GM12878 (cell line): ENCODE measurements at regions not wholly inside any gene's neighbourhood (a gene's known extent, or its start where the extent isn't known, plus 50 kb on each side); places are given as distances from the start of the nearest gene placed in this dataset.

ENCODE experiments used
- ATAC-seq: fragments of 200-7000 bp; cut with Tn5 transposase; 3 replicates; pipeline ENCODE4 v1.9.1; 2020; ENCODE audit warnings: mild to moderate bottlenecking, moderate library complexity
- BruUV-seq: library from RNA; stranded (reverse); fragments of 400-500 nt; replicated peaks from 2 replicates; lab custom pipeline; 2021; lab: Mats Ljungman, UMichigan
- CTCF ChIA-PET: fragments of 300-600 bp; sonication (Branson Sonifier 250); formaldehyde crosslinking; extraction: SDS; loops from one replicate; lab custom pipeline; 2021; ENCODE audit warnings: inconsistent platforms; lab: Yijun Ruan, JAX
- POLR2A ChIA-PET: fragments of 350-600 bp; formaldehyde crosslinking; extraction: SDS; loops from one replicate; lab custom pipeline; 2021; ENCODE audit warnings: inconsistent platforms; lab: Charles Lee
- RAD21 ChIA-PET: fragments of 300-600 bp; sonication (Branson Sonifier 250); formaldehyde crosslinking; loops from one replicate; lab custom pipeline; 2023; ENCODE audit warnings: antibody characterized with exemption; ENCODE audit not compliant: unreplicated experiment; lab: Charles Lee
- SMC1A ChIA-PET: fragments of 300-600 bp; sonication (Branson Sonifier 250); formaldehyde crosslinking; loops from one replicate; lab custom pipeline; 2023; ENCODE audit not compliant: unreplicated experiment, uncharacterized antibody; lab: Charles Lee
- DNase-seq: peaks from one replicate; pipeline ENCODE4 v3.0.0-alpha.2; 2011; ENCODE audit warnings: low read depth, low spot score
- FAIRE-seq: peaks from 3 replicates; lab custom pipeline; 2011; peaks lifted over from hg19 to GRCh38; lab: Jason Lieb, UNC
- H2AFZ ChIP-seq: 2 replicates; pipeline ENCODE4 v1.6.0; 2011; ENCODE audit warnings: low read depth, low read length, control low read depth; ENCODE audit not compliant: control insufficient read depth
- H3K27ac ChIP-seq: 2 replicates; pipeline ENCODE4 v1.5.1; 2011; ENCODE audit warnings: control low read depth; ENCODE audit not compliant: control insufficient read depth, insufficient read depth
- H3K27me3 ChIP-seq, 2 experiments: replicated peaks in 1 of 2; 2 replicates each; pipeline versions ENCODE4 v1.6.0 to v1.6.1; 2011; ENCODE audit warnings: low read length in 1 of 2; ENCODE audit not compliant: control insufficient read depth in 2 of 2, insufficient read depth in 2 of 2
- H3K36me3 ChIP-seq, 2 experiments: 2 replicates each; pipeline ENCODE4 v1.5.1; 2011; ENCODE audit warnings: low read length in 1 of 2; ENCODE audit not compliant: control insufficient read depth in 2 of 2, insufficient read depth in 2 of 2
- H3K4me1 ChIP-seq: 2 replicates; pipeline ENCODE4 v1.6.1; 2011; ENCODE audit warnings: mild to moderate bottlenecking, low read length, moderate library complexity, mixed read lengths; ENCODE audit not compliant: control insufficient read depth, insufficient read depth
- H3K4me2 ChIP-seq: 2 replicates; pipeline ENCODE4 v1.6.0; 2011; ENCODE audit warnings: control low read depth; ENCODE audit not compliant: control insufficient read depth, insufficient read depth
- H3K4me3 ChIP-seq: fragments of 200-600 bp; sonication (generic); 2 replicates; pipeline ENCODE4 v1.5.1; 2016
- H3K79me2 ChIP-seq: 2 replicates; pipeline ENCODE4 v1.6.0; 2011; ENCODE audit warnings: low read length; ENCODE audit not compliant: control insufficient read depth, insufficient read depth
- H3K9ac ChIP-seq: 2 replicates; pipeline ENCODE4 v1.8.0; 2011; ENCODE audit warnings: low read length, control low read depth, mixed read lengths; ENCODE audit not compliant: control insufficient read depth, insufficient read depth
- H3K9me3 ChIP-seq: replicated peaks from 3 replicates; pipeline ENCODE4 v1.5.1; 2011; ENCODE audit warnings: mild to moderate bottlenecking, low read length; ENCODE audit not compliant: control insufficient read depth, insufficient read depth
- H4K20me1 ChIP-seq: 2 replicates; pipeline ENCODE4 v1.6.0; 2011; ENCODE audit not compliant: control insufficient read depth, insufficient read depth
- HDAC2 ChIP-seq: fragments of 200-600 bp; sonication (generic); IDR thresholded peaks from 2 replicates; pipeline ENCODE4 v1.6.1; 2017
- NFYA ChIP-seq: IDR thresholded peaks from 2 replicates; pipeline ENCODE4 v1.6.1; 2011; ENCODE audit warnings: low read depth, mild to moderate bottlenecking, low read length, improper control_type of control experiment, borderline replicate concordance
- ZNF207 ChIP-seq: fragments of 450-650 bp; IDR thresholded peaks from 2 replicates; pipeline ENCODE4 v1.6.1; 2014; ENCODE audit warnings: antibody characterized with exemption, mild to moderate bottlenecking, borderline replicate concordance
- WGBS: methylation state at CpG from one replicate; pipeline ENCODE4 v1.1.6; 2016; ENCODE audit warnings: low lambda C conversion rate; ENCODE audit not compliant: insufficient replicate concordance, insufficient coverage; ENCODE audit errors: missing lambda C conversion rate; 5-methylcytosine and 5-hydroxymethylcytosine counted together
- in situ Hi-C: fragments of 300-500 bp; cut with MboI; formaldehyde crosslinking; loops from 9 replicates; pipeline ENCODE4 v1.14.3; 2018; ENCODE audit warnings: mixed read lengths
- intact Hi-C: fragments of 100-400 bp; cut with micrococcal nuclease; formaldehyde crosslinking; loops from one replicate; pipeline ENCODE4 v1.14.2; 2022; ENCODE audit not compliant: unreplicated experiment
- TF ChIP-seq, protein P1 (sequence below): fragments of 450-650 bp; IDR thresholded peaks from 2 replicates; pipeline ENCODE4 v1.6.1; 2017; ENCODE audit warnings: mild to moderate bottlenecking, moderate library complexity

DNA sequence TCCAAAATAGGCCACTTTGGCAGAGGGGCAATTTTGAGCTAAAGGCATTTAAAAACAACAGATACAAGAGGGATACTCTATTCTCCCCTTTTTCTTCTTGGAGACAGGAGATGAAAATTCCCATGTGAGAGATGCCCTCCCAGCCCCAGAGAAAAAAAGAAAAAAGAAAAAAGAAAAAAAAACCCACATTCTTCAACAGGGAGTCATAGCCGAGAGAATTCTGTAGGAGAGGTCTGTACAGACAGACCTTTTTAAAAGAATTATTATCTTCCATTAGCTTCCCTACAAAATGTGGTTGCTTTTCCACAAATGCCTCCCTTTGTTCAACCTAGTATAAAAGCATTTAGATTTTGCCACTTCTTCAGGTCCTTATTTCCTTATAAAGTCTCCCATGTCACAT lies 89.9 kb downstream of the SPCS3 start:
- POLR2A ChIA-PET: no interaction called here
- RAD21 ChIA-PET: interaction anchor here (1.4 kb wide), 1 partner anchor 29 kb away, joined by 4 read pairs; no protein-coding TSS in a partner anchor
- Histone ChIP-seq H3K9ac (no peak overlapping the region), H3K9me3 (peaks cover 4% of the 10 kb centered on the region; the same call in 1 of the 3 replicates), H3K27ac (no peak overlapping the region), H2AFZ (no peak overlapping the region), H3K4me3 (no peak overlapping the region), H3K36me3 (no peaks in the 10 kb centered on the region), H3K4me1 (peaks cover 15% of the 10 kb centered on the region), H3K27me3 (no peaks in the 10 kb centered on the region), H3K79me2 (no peaks in the 10 kb centered on the region), H4K20me1 (no peaks in the 10 kb centered on the region), H3K4me2 (no peak overlapping the region)
- TF ChIP-seq NFYA (no peak), HDAC2 (no peak), ZNF207 (no peak)
- TF ChIP-seq, protein P1, sequence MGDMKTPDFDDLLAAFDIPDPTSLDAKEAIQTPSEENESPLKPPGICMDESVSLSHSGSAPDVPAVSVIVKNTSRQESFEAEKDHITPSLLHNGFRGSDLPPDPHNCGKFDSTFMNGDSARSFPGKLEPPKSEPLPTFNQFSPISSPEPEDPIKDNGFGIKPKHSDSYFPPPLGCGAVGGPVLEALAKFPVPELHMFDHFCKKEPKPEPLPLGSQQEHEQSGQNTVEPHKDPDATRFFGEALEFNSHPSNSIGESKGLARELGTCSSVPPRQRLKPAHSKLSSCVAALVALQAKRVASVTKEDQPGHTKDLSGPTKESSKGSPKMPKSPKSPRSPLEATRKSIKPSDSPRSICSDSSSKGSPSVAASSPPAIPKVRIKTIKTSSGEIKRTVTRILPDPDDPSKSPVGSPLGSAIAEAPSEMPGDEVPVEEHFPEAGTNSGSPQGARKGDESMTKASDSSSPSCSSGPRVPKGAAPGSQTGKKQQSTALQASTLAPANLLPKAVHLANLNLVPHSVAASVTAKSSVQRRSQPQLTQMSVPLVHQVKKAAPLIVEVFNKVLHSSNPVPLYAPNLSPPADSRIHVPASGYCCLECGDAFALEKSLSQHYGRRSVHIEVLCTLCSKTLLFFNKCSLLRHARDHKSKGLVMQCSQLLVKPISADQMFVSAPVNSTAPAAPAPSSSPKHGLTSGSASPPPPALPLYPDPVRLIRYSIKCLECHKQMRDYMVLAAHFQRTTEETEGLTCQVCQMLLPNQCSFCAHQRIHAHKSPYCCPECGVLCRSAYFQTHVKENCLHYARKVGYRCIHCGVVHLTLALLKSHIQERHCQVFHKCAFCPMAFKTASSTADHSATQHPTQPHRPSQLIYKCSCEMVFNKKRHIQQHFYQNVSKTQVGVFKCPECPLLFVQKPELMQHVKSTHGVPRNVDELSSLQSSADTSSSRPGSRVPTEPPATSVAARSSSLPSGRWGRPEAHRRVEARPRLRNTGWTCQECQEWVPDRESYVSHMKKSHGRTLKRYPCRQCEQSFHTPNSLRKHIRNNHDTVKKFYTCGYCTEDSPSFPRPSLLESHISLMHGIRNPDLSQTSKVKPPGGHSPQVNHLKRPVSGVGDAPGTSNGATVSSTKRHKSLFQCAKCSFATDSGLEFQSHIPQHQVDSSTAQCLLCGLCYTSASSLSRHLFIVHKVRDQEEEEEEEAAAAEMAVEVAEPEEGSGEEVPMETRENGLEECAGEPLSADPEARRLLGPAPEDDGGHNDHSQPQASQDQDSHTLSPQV: no peak
- intact Hi-C loops (no loop called here), in situ Hi-C loops (no loop called here)
- 88% methylated on average over 1 of the region's 1 CpG for WGBS
- no peak for FAIRE-seq
- no peak for DNase-seq
- CTCF ChIA-PET: interaction anchor here (0.6 kb wide), 1 partner anchor 178 kb away, joined by 3 read pairs; no protein-coding TSS in a partner anchor
- no TSS peak for BruUV-seq
- SMC1A ChIA-PET: interaction anchor here (0.8 to 2.0 kb wide), 4 partner anchors 19 to 638 kb away, joined by 3 to 5 read pairs (median 4); no protein-coding TSS in a partner anchor
- no peak for ATAC-seq
